DND-41 (cell line): ENCODE measurements at regions not wholly inside any gene's neighbourhood (a gene's known extent, or its start where the extent isn't known, plus 50 kb on each side); places are given as distances from the start of the nearest gene placed in this dataset.

Source experiments
- CTCF ChIP-seq: IDR thresholded peaks from 2 replicates; pipeline ENCODE4 v1.5.1; 2012; ENCODE audit warnings: borderline replicate concordance, low read length, moderate library complexity, mild to moderate bottlenecking; ENCODE audit not compliant: poor library complexity, severe bottlenecking; ENCODE audit errors: extremely low read depth
- EZH2 ChIP-seq: IDR thresholded peaks from 3 replicates; pipeline ENCODE4 v1.6.1; 2012; ENCODE audit warnings: borderline replicate concordance, low read depth, mild to moderate bottlenecking, moderate library complexity, low read length, inconsistent platforms; ENCODE audit not compliant: severe bottlenecking

- TF ChIP-seq CTCF: no peak
- no peak for TF ChIP-seq EZH2
These were observed 140.9 kb downstream of the TBX5 start for GRCh38 chr12:114265036-114265435.
